Activated CD4-positive, CD25-positive, alpha-beta regulatory T cell treated with anti-CD3 and anti-CD28 coated beads, Interleukin-2, amount 50 U/mL, for 72 hours (primary cell): ENCODE measurements at regions not wholly inside any gene's neighbourhood (a gene's known extent, or its start where the extent isn't known, plus 50 kb on each side); places are given as distances from the start of the nearest gene placed in this dataset.

Experiments
- DNase-seq: peaks from one replicate; pipeline ENCODE4 v3.0.0; 2021

DNA sequence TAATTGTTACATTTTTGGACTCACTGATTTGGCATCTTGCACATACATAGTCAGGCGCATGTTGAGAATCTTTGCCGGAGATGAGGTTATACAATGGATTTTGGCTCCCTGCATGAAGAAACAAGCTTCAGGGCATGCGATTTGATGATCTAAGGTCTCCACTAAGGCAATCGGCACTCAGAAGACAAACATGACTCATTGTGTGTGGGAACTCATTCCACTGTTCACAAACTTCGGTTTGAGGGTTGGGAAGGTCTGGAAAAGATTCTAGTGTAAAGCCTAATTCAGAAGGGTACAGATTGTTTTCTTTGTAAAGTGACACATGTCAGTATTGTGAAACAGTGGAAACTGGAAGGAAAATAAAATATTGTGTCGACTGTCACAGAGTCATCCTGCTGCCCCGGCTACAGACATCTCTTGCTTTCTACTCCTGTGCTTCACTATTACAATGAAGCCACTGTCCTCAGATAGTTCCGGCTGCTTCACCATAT is 192.6 kb upstream of the HMGA2 start:
- DNase-seq = no peak

- no peak for DNase-seq
These were observed 192.0 kb upstream of the HMGA2 start for GRCh38 chr12:65632131-65632855.

GRCh38 chr12:65634061-65634460 is 190.2 kb upstream of the HMGA2 start:
- no peak for DNase-seq

DNA sequence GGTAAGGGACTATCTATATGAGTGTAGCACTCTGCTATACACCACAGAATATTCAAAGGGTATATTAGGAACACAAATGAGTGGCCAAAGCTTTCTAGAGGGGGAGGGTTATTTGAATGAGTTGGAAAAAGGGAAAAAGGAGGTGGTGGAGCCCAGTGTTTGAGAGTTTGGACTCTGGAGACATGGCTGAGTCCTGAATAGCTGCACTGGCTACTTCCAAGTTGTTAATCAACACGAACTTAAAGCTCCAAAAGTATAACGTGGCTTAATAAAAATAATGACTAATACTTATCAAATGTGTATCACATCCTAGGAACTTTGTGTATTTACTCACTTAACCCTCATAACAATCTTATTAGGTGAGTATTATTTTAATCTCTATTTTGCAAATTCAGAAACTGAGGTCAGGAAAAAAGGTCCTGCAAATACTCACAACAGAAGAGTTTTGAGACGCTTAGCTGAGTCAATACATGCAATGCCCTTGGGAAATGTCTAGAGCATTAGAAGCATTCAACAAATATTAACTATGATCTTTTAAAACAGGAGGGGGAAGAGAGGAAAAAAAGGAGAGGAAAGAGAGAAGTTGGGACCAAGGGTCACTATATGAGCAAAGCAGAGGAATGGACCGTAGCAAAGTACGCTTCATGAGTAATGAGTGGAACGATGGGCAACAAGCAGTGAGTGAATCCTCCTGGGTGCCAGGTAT is 189.5 kb upstream of the HMGA2 start:
- no peak for DNase-seq

DNA sequence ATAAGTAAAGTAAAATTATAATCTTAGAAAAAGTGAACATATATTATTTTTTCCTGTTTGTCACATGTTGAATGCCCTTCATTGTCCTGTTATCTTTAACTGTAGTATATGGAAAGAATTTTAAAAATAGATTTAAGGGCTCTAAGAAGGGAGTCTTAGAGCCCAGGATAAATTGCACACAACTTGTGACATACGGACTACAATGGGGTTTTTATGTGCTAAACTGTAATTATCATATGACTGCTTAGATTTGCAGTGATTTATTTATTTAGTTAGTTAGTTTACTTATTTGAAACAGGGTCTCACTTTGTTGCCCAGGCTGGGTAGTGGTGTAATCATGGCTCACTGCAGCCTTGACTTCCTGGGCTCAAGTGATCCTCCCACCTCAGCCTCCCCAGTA is 187.8 kb upstream of the HMGA2 start:
- no peak for DNase-seq

DNA sequence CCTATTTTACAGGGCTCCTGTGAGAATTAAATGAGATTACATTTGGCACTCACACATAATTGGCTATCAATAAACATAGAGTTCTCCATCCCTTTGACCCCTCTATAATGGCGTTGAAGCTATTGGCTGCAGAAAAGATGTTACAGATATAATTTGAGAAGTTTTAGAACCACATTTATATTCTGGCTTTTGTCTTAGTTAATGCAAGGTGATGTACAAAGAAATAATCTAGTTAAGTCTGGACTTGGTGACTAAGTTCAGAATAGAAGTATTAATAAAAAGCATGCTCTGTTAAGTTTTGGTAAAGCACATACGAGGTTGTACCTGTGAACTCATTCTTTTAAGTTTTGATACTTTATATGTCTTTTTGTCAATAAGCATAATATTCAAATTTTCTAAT is 187.1 kb upstream of the HMGA2 start:
- DNase-seq = no peak

- DNase-seq = no peak
These were observed 186.5 kb upstream of the HMGA2 start for GRCh38 chr12:65637774-65638173.

- no peak for DNase-seq
These were observed 186.0 kb upstream of the HMGA2 start for GRCh38 chr12:65638324-65638723.

DNA sequence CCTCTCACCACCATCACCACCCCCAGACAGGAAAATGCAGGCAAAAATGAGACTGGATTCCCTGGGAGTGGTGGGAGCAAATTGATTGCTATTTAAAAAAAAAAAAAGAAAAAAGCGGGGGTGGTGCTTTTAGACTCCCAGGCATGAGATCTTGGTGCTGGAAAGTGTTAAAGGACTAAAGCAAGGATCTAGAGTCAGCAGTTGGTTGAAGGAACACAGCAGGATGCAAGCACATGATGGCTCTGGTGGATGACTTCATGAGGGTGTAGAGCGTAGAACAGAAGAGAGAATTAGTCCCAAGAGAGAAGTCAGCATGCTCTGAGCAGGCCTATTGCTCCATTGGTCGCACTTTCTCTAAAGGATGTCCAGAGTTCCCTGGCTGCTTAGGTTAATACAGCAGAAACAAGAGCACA is 183.8 kb upstream of the HMGA2 start:
- no peak for DNase-seq

GRCh38 chr12:65642061-65642661 is 182.1 kb upstream of the HMGA2 start:
- DNase-seq = no peak

GRCh38 chr12:65643171-65643570 is 181.1 kb upstream of the HMGA2 start:
- no peak for DNase-seq

DNA sequence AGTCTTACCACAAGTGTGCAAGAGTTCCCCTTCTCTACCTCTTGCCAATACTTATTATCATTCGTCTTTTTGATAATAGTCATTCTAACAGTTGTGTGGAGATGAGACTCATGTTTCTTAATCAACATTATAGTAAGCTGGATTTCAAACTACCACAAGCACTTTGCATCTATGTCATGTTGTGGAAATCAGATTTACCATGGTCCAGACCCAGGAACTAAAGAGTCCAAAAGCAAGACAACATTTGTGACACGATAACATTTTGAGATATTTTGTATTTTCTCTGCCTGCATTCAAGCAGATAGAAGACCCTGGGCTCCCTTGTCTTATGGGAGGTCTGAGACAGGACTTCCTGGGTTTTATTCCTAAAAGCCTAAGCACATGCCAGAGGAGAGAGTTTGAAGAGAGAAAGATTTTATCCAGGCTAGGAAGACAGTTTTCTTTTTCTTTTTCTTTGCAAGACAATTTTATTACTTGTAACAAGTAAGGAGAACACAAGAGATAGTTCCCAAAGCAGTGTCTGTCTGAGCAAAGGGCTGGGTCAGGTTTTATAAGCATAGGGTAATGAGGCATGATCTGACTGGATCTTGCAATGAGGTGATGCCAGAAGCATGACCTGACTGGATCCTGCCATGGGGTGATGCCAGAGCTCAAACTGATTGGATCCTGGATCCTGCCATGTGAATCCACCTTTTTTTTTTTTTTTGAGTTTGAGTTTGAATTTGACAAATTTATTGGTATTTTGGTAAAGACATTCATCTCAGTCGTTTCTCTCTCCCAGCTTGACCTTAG is 180.5 kb upstream of the HMGA2 start:
- no peak for DNase-seq

GRCh38 chr12:65646127-65646643 is 178.1 kb upstream of the HMGA2 start:
- DNase-seq = no peak

DNA sequence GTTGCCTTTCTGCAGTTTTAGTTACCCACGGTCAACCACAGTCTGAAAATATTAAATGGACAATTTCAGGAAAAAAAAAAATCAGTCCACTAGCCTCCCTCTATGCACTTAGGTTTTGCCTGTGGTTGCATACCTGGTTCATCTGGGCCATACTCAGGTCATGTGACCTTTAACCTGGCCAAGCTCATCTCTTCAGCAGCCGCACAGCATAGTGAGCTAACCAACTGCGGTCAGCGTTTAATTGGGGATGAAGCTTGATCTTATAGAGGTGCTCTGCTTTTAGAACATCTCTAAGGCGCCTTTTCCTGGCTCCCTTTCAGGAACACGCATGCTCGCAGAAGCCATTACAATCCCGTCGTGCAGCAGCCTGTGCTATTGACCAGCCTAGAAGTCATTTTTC is 177.2 kb upstream of the HMGA2 start:
- no peak for DNase-seq

DNA sequence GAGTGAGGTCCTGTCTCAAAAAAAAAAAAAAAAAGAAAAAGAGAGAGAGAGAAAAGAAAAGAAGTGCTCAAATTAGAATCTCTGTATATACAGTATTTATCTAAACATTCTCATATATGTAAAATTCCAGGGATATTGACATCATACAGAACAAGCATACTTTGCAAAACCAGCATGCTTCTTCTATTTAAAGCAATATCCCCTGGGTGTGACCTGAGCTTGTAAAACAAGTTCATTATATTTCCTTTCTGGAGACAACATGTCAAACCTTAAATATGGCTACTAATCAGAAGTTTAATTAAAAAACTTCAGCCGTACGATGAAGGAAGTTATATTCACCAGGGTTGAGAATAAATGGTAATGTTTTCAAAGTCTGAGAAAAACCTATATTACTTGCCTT is 175.8 kb upstream of the HMGA2 start:
- no peak for DNase-seq

GRCh38 chr12:65649126-65649525 is 175.2 kb upstream of the HMGA2 start:
- DNase-seq = no peak

GRCh38 chr12:65651060-65651459 is 173.2 kb upstream of the HMGA2 start:
- no peak for DNase-seq

GRCh38 chr12:65653321-65653720 is 171.0 kb upstream of the HMGA2 start:
- no peak for DNase-seq

DNA sequence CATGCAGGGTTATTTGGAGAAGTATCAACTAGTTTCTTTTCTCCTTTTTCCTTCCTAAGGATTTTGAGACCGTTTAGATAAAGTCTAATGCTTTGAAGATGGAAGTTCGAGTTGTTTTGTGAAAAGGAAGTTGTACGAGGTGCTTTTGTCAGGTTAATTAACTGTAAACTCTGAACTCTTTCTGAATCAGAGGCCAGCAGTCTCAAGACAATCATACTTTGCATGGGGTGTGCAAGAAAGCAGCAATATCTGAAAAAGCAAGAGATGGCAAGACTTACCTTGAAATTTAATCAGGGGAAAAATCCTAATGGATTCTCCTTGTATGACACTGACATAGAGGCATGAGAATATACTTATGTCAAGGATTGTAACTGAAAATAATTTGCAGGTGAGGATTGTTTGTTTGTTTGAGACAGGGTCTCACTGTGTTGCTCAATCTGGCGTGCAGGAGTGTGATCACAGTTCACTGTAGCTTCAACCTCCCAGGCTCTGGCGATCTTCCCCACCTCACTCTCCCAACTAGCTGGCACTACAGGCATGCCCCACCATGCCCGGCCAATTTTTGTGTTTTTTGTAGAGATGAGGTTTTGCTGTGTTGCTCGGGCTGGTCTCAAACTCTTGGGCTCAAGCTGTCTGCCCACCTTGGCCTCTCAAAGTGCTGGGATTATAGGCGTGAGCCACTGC is 170.2 kb upstream of the HMGA2 start:
- no peak for DNase-seq

DNA sequence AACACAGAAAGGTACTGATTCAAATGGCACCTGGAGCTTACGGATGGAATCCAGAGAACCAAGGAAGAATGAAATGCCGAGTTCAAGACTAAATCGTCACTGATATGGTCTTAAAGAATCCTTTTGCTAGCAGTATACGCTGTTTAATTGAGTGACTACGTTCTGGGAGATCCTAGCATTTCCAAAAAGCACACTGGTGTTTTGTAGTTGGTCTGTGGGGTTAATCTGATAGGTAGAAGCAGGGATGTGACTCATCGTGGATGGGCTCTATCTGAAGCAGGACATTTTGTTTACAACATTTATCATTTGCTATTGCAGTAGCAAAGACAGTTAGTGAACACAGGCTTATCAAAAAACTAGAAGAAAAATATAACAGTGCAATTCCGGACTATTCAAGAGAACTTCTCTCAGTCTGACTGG is 169.2 kb upstream of the HMGA2 start:
- DNase-seq = no peak

DNA sequence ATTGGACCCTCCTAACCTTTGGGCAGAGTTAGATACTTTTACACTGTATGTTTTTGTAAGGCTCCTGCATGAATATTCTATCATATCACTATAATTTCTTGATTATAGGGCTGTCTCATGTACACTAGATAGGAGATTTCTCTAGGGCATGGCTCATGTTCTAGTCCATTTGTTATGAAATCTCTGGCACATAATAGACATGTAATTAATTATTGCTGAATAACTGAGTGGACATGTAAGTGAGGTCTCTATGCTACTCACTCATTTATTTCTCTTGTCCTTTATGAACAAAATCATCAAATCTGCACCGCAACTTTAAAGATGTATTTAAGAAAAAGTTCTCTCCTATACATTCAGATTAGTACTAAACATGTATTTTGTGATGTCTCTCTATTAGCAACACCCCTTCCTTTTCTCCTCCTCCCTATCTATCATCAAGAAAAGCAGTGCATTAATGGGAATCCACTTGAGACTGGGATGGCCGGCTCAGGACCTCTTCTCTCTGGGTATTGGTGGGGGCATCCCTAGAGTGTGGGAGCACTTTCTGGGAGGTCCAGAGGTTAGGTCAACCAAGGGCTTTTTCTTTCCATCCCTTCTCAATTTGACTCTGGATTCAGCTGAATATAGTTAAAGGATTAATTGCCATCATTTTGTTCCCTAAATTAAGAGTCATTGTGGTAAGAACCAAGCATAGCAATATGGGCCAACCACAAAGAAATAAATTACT is 168.0 kb upstream of the HMGA2 start:
- no peak for DNase-seq

DNA sequence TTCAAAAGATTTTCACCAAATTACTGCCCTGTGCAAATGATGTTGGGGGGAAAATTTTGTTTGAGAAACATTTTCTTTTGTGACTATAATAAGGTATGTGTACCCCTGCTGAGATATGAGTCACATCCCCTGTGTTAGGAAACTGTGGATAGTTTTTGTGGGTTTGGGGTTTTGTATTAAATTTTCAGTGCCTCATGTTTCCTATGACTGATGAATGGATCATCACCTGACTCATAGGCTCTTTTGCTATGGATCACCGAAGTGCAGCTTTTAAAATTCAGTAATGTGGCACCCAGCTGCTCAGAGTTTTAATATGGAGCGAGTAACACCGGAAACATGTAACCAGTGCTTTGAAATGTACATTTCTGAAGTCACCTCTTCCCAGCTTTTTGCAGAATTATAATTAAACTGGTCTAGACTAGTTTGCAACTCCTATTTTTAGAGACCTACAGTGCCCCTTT is 167.4 kb upstream of the HMGA2 start:
- no peak for DNase-seq
